Posterior cingulate gyrus (tissue), 11 donors: ENCODE measurements at regions not wholly inside any gene's neighbourhood (a gene's known extent, or its start where the extent isn't known, plus 50 kb on each side); places are given as distances from the start of the nearest gene placed in this dataset.

ENCODE experiments used
- DNase-seq, 10 donors: peaks; one replicate each; pipeline versions ENCODE4 v3.0.0 to v3.0.0-alpha.2; 2020 to 2021; ENCODE audit warnings: mixed read lengths in 3 of 10
- intact Hi-C: fragments of 100-400 bp; cut with DNase I; formaldehyde crosslinking; loops from one replicate; pipeline ENCODE4 v1.15.1; 2023

GRCh38 chr4:173866322-173867026 lies 336.4 kb upstream of the HAND2 start:
- DNase-seq: no peak
- intact Hi-C loops: no loop called here

- intact Hi-C loops: no loop called here
These were observed 332.7 kb upstream of the HAND2 start for GRCh38 chr4:173862754-173863153.

DNA sequence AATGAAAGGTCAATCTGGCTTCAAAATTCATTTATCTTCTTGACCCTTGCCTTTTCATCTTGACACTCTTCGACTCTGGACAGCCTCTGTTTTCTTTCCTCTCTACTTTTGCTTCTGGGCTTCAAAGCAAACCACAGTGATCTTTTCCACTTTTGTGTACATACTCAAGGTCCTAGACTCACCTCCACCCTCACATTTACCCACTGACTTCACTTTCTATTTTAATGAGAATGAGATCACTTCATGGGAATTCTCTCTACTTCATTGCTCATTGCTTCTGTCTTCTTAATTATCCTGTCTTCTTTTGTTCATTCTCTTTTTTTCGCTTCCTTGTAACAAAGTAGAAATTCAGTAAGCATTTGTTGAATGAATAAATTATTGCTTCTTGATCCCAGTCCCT lies 330.1 kb upstream of the HAND2 start:
- DNase-seq: no peak
- intact Hi-C loops: no loop called here

More at GRCh38 chr4:173862754-173863153, 332.7 kb upstream of the HAND2 start:
- DNase-seq: no peak

- intact Hi-C loops: no loop called here
- no peak for DNase-seq
These were observed 329.2 kb upstream of the HAND2 start for GRCh38 chr4:173859091-173859713.

DNA sequence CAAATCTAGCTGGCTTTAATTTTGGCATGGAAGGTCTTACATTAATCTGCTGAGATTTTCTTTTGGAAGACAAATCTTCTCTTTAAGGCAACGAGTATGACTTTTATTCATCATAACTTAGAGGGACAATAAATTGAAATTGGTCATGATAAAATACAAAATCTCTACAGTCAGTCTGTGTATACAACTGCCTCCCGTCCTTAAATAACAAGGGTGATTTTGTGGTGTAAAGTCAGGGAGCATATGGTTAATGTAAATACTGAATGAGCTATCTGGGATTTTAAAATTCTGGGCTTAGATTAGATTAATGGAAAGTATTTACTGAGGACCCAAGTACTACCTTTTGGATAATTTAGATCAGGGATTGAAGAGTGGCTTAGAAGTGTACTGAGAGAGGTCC lies 328.4 kb upstream of the HAND2 start:
- intact Hi-C loops: no loop called here
- no peak for DNase-seq

DNA sequence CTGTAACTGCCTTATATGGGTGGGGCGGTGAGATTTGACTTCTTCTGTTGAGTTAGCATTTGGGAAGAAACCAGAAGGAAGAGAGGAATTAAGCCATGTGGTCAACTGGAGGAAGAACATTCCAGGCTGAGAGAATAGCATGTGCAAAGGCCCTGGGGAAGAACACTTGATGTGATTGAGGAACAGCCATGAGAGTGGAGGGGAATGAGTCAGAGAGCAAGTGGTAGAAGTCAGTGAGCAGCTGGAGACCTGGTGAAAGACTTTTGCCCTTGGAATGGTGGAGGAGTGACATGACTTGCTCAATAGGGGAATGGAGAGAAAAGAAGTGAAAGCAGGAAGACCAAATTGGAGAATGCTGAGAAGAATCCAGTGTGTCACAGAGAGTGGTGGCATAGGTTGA lies 327.8 kb upstream of the HAND2 start:
- intact Hi-C loops: no loop called here
- DNase-seq: no peak

DNA sequence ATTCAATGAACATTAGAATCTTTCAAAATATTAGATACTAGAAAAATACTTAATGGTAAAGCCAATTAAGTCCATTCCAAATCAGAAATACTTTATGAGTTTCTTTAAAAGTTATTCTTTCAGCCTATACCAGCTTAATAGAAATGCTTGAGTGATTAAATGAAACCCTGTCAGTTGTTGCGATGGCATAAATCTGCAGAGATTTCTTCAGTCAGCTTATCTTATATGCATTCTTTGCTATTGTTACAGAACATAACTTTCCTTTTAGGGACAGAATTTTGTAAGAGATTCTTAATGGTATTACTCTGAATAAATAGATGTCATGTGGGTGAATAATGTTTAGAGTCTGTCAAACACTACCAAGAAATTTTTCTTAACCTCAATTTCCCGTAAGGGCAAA lies 325.0 kb upstream of the HAND2 start:
- intact Hi-C loops: no loop called here
- DNase-seq: no peak

GRCh38 chr4:173852775-173853174 lies 322.7 kb upstream of the HAND2 start:
- no peak for DNase-seq
- intact Hi-C loops: no loop called here

DNA sequence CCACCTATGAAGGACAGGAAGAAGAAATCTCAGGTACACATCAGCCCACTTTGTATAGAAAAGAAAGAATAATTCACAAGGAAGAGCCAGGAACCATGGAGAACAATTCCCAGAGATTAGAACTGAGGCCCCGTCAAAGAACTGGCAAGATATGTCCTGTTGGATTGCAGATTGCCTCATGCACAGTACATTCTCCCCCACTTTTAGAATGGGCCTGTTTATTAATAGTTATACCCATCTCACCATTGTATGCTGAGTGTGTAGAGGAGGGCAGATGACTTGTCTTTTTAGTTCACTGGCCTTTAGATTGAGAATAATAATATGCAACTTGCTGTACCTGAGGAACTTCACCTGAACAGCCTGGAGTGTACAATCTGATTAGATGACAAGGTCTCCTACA lies 315.6 kb upstream of the HAND2 start:
- DNase-seq: no peak
- intact Hi-C loops: no loop called here

GRCh38 chr4:173839865-173840264 lies 309.8 kb upstream of the HAND2 start:
- intact Hi-C loops: no loop called here
- DNase-seq: no peak

DNA sequence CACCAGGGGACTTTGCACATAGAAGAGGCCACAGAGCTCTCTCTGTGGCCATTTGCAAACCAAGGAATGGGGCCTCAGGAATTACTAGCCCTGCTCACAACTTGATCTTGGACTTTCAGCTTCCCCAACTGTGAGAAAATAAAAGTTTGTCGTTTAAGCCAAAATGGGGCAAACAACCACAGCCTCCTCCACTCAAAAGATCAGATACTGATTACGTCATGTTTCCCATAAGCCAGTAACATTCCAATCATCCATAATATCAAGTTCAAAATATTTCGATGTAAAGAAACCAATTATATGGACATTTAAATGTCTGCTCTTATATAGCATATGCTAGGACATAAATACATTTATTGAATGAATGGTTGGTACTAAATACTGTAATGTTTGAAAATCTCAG lies 307.5 kb upstream of the HAND2 start:
- intact Hi-C loops: no loop called here

DNA sequence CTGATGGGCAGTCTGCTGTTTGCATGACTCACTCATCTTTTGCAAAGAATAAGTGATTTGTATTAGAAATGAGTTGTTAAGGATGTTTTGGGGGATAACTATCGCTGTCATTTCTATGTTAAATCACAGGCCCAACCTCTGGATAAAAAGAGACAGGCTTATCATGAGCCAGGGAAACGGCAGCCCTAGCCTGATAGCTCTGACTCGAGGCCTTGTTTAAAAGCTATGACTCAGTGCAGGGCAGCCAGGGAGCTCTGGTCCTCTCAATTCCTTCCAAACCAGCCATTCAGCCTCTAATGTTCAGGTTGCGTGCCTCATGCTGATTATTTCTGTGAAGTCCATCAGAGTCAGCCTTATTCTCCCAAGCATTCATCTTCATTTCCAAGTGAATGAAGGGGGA lies 305.9 kb upstream of the HAND2 start:
- intact Hi-C loops: no loop called here
- peak in 3 of 10 donors; percentile 8 to 74 (median 12) for DNase-seq

More for the DNA sequence above, 307.5 kb upstream of the HAND2 start:
- no peak for DNase-seq

- intact Hi-C loops: no loop called here
- DNase-seq: no peak
These were observed 304.1 kb upstream of the HAND2 start for GRCh38 chr4:173834151-173834550.

DNA sequence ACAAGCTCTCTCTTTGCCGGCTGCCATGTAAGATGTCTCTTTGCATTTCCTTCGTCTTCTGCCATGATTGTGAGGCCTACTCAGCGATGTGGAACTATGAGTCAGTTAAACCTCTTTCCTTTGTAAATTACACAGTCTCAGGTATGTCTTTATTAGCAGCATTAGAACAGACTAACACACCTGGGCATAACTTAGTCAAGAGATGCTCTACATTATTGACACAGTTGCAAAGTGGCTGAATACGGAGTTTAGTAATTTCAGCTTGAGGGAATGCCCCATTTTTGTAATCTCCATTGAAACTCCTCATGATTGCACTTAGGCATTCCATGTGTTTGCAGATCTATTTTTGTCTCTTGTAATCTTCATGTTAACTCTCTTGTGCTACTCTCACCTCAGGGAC lies 299.5 kb upstream of the HAND2 start:
- DNase-seq: no peak
- intact Hi-C loops: no loop called here

- intact Hi-C loops: no loop called here
- no peak for DNase-seq
These were observed 297.7 kb upstream of the HAND2 start for GRCh38 chr4:173827707-173828106.

- no peak for DNase-seq
- intact Hi-C loops: no loop called here
These were observed 291.8 kb upstream of the HAND2 start for GRCh38 chr4:173821876-173822275.

GRCh38 chr4:173821036-173821435 lies 291.0 kb upstream of the HAND2 start:
- DNase-seq: no peak
- intact Hi-C loops: no loop called here

GRCh38 chr4:173807347-173807746 lies 277.3 kb upstream of the HAND2 start:
- intact Hi-C loops: no loop called here
- DNase-seq: no peak

GRCh38 chr4:173805884-173806283 lies 275.9 kb upstream of the HAND2 start:
- no peak for DNase-seq
- intact Hi-C loops: no loop called here

GRCh38 chr4:173802662-173803022 lies 272.6 kb upstream of the HAND2 start:
- intact Hi-C loops: no loop called here
- no peak for DNase-seq

DNA sequence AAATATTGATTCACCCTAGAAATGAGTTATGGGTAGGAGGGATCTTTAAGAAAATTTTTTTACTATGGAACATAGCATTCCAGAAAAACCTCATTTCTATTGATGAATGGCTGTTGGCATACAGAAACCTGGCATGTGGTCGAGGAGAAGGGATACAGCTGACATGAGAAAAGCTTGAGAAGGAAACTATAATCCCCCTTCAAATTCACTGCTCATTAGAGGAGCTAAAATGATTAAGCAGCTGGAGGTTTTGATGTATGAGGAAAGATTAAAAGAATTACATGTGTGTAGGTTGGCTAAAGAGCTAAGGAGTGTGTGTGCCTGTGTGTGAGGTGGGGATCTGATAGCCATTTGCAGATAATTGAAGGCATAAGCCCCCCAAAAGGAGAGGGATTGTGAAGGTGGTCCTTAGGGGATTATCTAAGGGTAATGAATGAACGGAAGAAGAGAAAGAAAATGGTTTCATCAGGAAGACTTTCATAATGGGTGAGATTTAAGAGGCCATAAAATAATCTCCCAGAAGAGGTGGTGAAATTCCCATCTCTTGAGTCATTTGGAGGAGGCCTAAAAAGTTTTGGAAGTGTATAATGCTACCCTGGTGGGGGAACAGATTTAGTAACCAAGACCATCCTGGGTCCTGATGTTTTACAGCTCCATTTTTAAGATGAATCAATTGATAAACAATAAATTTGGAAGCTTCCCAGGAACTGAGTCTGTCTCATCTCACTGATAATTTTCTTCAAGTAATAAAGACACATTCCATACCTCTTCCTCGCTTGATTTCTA lies 272.0 kb upstream of the HAND2 start:
- intact Hi-C loops: no loop called here
- DNase-seq: no peak

DNA sequence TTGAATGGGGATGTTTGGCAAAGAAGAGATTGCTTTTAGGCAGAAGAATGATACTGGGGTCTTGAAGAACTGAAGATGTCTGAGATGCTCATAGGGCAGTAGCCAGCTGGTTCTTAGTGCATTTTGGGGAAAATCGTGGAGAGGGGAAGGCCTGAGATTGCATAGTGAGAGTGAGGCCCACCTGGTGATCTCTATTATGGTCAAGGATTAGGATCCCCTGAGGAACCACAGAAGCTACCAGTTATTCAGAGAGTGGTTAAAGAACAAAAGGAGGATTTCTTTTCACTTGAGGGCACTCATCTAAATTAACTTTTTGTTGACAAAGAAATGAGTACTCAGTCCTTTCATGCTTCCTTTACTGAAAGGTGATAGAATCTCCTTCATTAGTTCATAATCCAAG lies 271.3 kb upstream of the HAND2 start:
- no peak for DNase-seq
- intact Hi-C loops: no loop called here
